ENCODE measurements at regions not wholly inside any gene's neighbourhood (a gene's known extent, or its start where the extent isn't known, plus 50 kb on each side); places are given as distances from the start of the nearest gene placed in this dataset.

- DNase-seq = no peak
Measured at GRCh38 chr12:24404086-24404815, 454.8 kb upstream of the SOX5 start.

DNA sequence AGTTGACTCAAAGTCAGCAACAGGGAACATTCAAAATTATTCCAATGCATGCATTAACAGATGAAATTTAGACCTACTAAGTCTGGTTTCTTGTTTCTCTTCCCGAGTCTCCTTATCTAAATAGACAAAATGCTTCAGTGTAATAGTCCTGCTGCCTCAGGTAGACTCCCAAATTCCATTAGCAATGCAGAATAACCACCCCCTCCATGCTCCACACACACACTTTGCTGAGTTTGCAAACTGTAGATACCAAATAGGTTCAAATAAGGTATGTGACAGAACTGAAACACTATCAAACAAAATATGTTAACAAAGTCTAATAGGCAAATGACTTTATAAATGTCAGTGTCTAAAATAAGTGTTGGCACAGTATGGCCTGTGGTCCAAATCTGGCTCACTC, 451.1 kb upstream of the SOX5 start:
- DNase-seq = no peak

DNA sequence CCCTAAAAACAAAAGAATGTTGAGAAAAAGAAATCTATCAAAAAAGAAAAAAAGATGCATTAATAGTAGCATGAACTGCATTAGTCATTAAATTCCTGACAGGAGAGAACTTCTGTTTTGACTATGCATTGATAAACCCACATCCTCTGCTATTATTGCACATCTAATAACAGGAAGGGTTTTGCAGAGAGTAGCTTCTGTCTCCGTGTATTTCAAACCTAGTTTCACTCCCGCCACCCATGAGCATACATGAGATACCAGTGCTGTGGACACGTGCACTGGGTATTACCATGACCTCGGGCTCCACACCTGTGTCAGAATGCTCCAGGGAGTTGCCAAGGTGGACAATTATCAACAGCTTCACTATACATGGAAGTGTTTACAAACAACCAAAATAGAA, 449.1 kb upstream of the SOX5 start:
- DNase-seq = no peak

GRCh38 chr12:24396224-24396623, 446.8 kb upstream of the SOX5 start:
- no peak for DNase-seq

DNA sequence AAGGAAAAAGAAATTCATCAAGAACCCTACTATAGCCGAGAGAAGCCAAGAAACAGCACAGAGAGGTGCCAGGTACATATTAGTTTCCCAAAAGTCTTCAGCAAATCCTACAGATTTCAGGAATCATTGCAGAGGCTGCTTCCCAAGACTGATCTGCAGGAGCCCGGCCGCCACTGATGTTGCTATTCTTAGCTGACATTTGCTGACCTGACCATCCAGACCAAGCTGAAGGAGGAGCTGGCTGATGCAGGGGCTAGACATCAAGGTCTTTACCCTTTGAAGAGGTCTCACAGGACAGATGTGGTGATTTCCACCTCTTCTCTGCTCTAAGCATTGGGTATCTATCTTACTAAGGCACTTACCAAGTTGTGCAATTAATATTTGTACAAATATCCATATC, 444.8 kb upstream of the SOX5 start:
- DNase-seq = no peak

GRCh38 chr12:24393071-24393470, 443.6 kb upstream of the SOX5 start:
- DNase-seq = no peak

DNA sequence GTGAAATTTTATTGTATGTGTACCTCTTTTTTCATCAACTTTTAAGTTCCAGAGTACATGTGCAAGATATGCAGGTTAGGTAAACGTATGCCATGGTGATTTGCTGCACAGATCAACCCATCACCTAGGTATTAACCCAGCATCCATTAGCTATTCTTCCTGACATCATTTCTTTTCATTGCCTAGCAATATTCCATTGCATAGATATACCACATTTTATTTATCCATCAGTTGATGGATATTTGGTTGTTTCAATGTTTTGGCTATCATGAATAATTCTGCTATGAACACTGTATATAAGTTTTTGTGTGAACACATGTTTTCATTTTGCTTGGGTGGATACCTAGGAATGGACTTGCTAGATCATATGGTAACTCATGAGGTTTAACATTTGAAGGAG, 439.9 kb upstream of the SOX5 start:
- DNase-seq = no peak

DNA sequence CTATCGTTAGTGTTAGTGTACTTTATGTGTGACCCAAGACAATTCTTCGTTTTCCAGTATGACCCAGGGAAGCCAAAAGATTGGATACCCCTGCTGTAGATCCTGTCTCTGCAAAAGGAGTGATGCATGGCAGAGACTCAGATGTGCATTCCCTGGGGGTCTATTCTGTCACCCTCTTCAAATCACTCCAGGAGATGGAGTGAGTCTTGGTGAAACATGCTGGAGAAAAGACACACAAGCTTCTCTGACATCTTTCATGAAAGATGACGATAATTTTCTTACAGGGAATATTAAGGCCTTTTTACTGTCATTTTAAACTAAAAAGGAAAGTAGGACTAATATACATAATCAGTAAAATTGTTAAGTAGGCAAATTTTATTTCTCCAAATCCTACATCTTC, 437.9 kb upstream of the SOX5 start:
- no peak for DNase-seq

DNA sequence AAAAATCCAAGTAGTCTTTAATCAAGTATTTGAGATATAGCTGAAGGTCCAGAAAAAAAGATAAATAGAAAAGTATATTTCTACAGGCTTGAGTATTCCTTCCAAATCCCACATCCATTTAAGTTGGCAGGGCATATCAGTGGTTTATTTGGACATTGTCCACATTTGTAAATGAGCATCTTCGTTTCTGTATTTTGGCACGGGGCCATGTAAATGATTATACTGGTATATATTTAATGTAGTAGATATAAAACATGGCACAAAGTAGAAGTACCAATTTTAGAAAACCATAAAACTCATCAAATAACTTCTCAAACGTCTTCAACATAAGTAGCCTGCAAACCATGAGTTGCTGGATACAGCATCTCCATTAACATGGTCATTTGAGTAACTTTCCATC, 437.4 kb upstream of the SOX5 start:
- no peak for DNase-seq

DNA sequence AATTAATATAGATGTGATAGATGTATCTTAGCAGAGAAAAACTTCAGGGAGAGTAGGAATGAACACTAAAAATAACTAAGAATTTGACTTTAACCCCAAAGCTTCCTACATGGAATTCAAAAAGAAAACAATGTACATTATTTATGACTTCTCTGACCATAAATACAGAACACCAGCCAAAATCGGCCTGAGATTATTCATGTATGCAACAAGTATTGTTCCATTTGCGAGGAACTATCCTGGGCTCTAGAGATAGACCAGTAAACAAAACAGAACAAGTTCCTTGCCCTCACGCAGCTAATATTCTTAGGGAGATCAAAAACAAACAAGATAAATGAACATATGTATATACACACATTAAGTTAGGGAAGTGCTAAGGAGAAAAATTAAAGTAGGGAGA, 432.3 kb upstream of the SOX5 start:
- DNase-seq = no peak

GRCh38 chr12:24379861-24380521, 430.5 kb upstream of the SOX5 start:
- DNase-seq = no peak

- DNase-seq = no peak
Measured at GRCh38 chr12:24379433-24379832, 430.0 kb upstream of the SOX5 start.

GRCh38 chr12:24378548-24379407, 429.3 kb upstream of the SOX5 start:
- DNase-seq = no peak

DNA sequence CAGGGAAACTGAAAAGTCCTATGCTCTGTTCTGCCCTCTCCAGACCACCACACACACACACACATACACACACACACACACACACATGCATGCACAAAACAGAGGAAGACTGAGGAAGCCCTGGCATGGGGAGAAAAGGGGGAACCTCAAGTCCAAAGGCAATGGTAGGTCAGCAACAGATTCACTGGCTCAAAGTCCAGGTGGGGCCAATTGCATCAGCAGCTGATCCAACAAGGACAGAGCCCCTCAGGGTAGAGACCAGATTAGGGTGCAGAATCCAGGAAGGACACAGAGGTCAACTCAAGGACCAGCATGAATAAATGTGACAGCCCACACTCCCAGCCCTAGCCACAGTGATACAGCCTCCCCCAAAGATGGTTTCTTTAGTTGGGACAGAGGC, 425.0 kb upstream of the SOX5 start:
- DNase-seq = no peak

- DNase-seq = no peak
Measured at GRCh38 chr12:24373004-24373403, 423.5 kb upstream of the SOX5 start.

DNA sequence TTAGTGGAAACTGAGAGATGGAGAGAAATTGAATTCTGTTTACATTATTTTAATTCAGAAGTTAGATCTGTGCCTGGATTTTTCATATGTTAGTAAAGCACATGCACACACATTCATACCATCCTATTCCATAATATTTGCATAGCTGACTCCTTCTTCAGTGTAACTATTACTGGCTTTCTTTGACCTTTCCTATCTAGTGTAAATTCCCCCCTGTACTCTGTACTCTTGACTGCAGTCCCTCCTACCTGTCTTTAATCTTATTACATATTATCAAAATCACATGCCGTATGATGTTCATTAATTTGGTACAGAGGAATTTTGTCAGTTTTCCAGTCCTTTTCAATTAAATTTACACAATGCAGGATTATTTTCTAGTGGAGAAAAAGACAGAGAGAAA, 417.0 kb upstream of the SOX5 start:
- no peak for DNase-seq

GRCh38 chr12:24364921-24365320, 415.5 kb upstream of the SOX5 start:
- no peak for DNase-seq

DNA sequence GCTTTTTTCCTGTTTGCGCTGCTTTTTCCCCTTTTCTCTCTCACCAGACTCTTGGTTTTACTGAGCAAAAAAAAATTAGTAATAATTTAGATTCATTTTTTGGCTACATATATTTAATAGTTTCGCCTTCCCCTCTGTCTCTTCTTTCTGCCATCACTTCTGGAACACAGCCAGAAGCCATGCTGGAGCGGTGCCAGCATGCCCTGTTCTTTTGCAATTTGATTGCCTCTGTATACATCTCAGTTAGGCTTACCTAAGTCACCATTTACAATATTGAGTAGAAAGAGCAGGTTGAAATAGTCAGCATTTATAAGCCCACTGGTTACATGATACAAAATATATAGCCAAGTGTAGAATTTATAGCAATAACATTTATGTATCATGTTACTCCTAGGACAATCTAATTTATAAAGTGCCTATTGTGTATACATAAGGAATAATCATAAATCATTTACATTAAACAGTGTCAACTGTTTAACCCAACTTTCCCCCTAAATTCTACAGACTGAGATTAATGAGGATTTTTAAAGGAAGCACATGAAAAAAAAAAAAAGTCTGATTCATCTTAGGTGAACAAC, 413.8 kb upstream of the SOX5 start:
- no peak for DNase-seq

DNA sequence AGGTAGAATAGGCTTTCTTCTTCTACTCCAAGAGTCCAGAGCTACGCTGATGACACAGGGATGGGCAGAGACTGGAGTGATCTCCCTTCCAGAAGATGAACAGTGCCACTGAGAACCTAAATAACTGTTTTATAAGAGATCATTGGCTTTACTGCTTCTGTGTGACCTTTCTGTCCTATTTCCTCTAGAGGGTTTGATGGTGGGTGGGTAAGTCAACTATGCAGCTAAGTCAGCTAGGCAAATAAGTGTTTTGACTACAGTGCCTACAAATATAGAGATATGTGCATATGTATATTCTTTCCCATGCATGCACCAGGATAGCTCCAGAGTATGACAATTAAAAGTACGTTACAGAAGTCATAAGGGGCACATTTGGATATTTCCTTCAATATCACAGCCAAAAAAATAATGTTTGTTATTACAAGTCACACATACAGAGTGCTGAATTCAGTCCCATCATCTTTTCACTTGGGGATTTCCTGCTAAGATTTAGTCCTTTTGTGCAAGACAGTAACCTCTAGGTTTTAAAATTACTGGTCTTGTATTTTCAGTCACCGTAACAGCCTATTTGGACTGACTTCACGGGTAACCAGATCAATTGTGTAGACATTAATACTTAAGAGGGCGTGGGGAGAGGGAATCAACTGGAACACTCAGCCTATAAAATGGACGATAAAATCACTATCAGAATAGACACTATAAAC, 412.6 kb upstream of the SOX5 start:
- DNase-seq = no peak

GRCh38 chr12:24360907-24361306, 411.4 kb upstream of the SOX5 start:
- DNase-seq = no peak

DNA sequence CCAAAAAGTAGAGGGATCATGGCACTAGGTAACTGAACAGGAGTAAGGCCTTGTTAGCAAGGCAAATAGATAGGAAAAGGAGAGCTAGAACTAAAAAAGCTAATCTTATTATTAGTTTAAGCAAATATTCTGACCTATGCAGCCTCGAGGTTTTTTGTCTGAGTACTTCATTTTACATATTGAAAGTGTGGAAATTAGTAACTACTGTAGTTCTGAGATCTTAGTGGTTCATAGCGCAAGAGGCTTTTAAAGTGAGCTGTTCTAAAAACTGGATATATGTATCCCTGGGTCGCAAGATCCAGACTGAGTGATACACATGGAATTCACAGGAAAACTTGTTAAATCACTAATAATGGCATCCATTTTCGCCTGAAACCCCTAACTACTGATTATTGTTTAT, 411.0 kb upstream of the SOX5 start:
- no peak for DNase-seq

DNA sequence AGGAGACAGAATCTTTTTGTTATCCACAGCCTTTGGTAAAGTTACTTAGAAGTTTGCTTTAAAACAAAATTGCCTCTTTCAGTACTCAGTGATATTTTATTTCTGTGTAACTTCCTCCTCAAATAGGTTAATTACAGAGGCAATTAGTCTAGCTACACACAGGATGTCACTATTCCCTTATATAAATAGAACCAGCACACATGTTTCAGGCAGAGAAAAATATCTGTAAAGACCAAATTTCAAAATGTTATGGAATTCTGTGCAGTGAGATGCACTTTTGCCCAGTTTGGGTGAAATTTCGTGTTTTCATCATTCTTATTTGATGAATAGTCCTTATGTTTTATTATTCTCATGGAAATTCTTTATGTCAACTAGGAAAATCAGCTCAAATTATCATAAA, 410.6 kb upstream of the SOX5 start:
- DNase-seq = no peak

- no peak for DNase-seq
Measured at GRCh38 chr12:24359418-24359817, 409.9 kb upstream of the SOX5 start.

All from CD4-positive, alpha-beta T cell treated with Interleukin-21 for 1 hour (primary cell).